HG03108 (cell line): ENCODE measurements at regions not wholly inside any gene's neighbourhood (a gene's known extent, or its start where the extent isn't known, plus 50 kb on each side); places are given as distances from the start of the nearest gene placed in this dataset.
"Not testable (repeated sequence)": the region's sequence is repeated elsewhere in the genome, so short reads cannot be mapped to it uniquely, and the experiment has no call there.

Source experiments
- ATAC-seq: cut with Tn5 transposase; IDR thresholded peaks from one replicate; pipeline ENCODE4 v1.9.1; 2021; ENCODE audit warnings: moderate library complexity; ENCODE audit not compliant: unreplicated experiment

DNA sequence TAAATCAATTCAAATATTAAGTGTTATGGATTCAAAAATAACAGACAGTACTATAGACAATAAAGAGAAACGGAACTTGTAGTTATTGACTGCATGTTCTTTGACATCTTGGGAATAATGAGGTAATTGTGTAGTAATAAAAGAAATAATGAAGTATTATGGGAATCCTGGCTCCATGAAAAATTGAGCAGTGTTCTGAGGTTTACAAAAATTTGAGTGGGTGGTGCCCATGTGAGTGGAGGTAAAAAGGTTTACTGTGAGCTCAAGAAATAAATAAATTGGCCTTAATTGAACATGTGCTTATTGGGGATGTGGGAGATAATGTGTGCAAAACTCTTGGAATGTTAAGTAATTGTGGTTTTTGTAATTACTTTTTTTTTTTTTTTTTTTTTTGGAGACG is 1013.7 kb upstream of the GJE1 start:
- no peak for ATAC-seq

DNA sequence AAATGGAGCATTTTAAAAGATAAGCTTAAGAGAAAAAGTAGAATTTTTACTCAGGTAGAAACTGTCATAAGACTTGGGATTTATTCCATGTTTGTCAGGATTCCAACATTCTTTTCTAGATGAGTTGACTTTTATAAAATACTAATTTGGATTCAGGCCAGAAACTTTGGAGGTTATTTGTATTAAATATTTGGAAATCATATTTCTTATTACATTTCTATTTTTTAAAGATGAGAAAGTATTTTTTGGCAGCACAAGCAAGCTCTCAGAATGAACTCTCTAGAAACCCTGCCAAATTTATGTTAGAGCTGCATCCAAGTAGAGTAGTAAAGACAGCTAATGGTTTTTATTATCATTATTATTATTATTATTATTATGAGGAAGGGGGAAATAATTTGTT is 1014.9 kb upstream of the GJE1 start:
- no peak for ATAC-seq

DNA sequence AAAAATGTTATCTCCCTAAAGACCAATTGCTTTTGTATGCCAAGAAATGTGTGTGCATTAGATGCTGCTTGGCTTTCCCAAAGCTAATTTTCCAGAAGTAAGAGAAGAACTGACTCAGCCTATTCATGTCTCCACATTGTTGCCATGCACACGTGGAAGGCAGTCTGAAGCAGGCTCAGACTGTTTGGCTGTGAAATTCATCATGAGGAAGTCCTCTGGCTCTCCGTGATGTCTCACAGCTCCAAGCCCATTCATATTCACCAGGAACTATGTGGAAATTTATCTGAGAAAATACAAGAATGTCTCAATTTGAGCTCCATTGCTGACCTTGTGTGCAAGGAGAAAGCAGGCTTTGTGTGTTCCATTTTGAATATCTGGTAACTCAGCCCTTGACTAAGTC is 1022.2 kb upstream of the GJE1 start:
- no peak for ATAC-seq

DNA sequence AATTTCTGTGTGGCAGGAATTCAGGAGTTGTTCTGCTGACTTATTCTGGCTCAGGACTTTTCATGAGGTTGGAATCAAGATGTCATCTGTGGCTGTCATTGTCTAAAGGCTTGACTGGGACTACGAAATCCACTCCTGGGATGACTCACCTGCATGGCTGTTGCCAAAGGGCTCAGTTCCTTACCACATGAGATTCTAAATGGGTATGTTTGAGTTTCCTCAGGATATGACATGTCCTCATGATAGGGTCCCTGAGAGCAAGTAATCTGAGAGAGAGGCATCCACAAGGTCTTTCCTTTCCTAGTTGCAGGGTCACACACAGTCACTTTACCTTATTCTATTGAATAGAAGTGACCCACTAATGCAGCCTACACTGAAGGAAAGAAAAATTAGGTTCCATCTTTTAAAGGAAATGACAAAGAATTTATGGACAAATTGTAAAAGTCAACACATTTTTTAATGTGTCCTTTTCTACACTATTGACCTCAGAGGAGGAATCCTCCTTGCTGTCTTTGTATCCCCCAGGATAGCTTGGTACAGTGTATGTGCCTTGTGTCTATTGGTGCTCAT is 1025.0 kb upstream of the GJE1 start:
- ATAC-seq = no peak

DNA sequence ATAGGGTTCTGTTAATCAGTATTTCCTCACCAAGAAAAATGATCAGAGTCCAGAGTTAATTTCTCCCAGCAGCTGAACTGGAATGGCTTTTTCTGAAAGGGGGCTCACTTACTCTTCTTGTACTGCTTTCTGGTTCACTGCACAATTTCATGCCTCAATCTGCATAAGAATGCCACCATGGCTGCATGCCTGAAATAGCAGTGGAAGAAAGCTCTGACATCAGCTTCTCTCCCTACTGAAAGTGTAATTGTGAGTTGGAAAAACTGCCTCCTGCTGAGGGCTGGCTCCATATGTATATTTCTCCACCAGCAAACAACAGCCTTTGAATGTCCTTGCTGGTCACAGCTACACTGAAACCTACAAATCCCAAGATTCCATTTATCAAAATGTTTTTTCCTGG is 1027.2 kb upstream of the GJE1 start:
- ATAC-seq = no peak

DNA sequence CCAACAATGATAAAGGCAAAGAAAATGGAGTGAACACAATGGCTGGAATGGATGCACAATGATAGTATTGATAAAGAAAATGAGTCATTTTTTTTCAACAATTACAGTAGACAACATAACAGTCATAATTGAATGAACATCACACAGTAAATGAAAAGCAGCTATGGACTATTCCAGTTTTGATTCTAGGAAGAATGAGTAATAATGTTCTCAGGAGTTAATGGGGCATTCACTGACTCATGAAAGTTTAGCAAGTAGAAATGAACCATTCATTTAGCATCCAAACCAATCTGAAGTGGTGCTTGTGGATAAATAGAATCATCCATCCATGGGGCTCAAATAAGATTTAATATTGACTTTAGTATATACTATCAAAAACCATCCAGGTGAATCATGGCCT is 1029.5 kb upstream of the GJE1 start:
- ATAC-seq = no peak

DNA sequence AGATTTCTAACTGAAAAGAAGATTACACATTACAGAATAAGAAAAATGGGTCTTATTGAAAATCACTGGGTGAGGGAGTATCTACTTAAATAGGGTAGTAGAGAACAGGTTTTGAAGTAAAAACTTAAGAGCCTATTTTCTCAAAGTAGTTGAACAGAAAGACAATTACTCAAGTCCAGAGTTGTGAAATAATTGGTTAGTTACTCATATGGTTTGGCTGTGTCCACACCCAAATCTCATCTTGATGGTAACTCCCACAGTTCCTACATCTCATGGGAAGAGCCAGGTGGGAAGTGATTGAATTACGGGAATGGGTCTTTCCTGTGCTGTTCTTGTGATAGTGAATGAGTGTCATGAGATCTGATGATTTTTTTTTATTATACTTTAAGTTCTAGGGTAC is 1035.3 kb upstream of the GJE1 start:
- ATAC-seq = no peak

DNA sequence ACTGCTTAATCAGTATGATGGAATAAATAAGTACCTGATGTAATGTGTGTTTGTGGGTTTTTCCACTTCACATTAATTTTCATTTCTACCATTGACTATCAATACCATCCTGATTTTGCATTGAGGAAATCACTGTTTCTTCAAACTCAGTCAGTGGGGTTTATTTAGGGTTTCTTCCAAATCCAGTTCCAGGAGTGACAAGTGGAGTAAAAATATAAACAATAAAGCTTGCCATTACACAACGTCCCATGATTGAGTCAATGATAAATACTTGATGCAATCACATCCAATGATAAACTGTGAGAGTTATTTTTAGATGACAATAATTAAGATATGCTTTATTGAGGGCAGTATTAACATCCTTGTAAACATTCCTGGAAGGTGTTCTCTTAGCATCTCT is 1037.4 kb upstream of the GJE1 start:
- ATAC-seq = no peak

DNA sequence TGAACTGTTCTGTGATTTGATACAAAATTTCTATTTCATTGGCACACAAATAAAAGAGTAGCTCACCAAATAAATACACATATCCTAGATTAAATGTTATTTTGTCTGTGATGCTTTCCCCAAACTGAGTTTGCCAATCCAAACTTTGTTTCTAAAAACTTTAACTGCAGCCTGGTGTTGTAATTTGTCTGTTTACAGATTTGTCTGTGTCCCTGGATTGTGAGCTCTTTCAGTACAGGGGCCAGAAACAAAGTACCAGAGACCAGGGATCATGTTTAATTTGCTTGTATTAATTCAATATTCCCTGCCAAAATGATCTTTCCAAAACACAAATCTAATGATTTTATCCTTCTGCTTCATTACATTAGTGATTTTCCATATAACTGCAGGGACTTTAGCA is 1044.6 kb upstream of the GJE1 start:
- ATAC-seq = no peak

DNA sequence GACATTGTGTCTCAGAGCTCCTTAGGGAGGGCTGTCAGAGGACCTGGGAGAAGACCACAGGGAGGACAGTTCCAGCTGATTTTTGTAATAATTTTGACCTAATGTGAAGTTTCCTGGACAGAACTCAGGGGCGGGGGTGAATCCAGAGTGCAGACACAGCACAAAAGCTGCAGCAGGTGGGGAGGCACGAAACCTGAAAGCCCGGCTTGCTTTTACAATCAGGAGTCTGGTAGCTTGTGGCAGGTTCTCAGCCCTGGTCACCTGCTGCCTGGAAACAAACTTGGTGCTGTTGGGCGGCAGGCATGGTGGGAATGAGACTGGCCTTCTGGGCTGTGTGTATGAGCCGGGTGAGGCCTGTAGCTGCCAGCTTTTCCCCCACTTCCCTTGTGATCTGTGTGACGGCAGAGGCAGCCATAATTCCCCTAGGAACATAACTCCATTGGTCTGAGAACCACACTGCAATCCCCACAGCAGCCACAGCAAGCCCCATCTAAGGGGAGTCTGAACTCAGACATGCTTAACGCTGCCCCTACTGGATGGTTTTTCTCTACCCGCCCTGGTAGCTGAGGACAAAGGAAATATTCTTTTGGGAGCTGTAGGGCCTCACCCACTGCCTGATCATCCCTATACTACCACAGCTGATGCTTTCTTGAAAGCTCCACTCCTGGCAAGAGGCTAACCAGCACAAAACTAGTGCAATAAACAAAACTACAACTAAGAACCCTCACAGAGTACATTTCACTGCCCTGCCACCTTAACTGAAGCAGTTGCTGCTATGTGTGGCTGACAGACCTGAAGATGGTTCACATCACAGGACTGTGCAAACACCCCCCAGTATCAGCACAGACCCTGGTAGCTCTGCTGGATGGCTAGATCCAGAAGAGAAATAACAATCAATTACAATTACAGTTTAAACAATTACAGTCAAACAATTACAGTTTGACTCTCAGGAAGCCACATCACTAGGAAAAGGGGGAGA is 1055.1 kb upstream of the GJE1 start:
- no peak for ATAC-seq

DNA sequence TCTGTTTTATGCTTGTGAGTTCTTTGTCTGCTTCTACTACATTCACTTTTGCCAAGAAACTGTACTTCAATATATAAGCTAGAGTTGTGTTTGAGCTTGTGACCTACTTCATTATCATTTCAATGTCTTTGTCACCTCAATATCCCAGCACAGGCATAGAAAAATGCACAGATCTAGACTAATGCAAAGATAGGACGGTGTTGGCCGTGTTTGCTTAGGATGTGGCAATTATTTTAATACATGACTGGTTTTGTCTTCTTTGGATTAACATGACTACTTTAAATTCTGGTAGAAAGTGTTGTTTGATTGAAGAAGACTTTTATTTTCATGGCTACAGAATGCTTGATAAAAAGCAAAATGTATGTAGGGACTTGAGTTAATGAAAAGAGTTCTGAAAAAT is 1075.0 kb upstream of the GJE1 start:
- ATAC-seq = no peak

DNA sequence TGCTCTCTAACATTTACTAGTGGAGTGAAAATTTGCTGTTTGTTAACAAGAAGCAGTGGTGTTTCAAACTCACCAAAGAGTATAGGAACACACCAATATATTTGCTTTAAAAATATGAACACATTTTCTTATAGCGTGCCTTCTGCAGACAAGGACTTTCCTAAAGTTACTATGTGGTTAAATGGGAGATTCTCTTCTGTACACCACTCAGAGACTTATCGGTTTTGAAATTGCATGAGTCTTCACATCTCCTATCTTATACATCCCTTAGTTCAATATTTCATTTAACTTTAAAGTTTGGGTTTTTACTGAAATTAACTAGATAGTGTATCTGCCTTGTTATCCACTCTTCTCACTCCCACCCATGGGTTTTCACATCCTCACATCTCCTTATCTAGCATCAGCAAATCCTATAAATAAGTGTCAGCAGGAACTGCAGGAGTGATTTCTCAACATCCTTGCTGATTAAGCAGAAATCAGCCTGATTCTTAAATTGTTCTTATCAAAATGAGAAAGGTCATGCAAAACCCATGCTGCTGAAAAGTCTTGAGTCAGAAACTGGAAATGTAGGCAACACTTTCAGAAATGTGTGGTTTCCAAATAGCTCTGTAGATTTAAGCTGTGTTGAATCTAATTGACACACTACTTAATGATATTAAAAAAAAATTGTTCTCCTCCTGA is 1075.6 kb upstream of the GJE1 start:
- ATAC-seq = no peak

DNA sequence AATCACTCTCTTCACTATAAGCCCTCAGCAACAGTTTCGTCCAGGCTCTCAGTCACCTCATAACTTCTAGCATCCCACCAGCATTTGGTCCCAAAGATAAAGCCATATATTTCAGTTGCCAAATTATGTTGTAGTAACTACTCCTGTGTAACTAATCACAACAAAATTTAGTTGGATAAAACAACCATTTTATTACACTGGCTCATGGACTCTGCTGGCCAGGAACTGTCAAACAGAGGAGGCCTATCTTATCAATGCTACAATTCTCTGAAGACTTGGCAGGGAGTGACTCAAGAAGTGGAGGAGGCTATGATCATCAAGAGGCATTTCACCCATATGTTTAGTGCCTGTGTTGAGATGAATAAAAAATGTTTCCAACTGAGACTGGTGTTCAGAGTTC is 1082.3 kb upstream of the GJE1 start:
- ATAC-seq = no peak

DNA sequence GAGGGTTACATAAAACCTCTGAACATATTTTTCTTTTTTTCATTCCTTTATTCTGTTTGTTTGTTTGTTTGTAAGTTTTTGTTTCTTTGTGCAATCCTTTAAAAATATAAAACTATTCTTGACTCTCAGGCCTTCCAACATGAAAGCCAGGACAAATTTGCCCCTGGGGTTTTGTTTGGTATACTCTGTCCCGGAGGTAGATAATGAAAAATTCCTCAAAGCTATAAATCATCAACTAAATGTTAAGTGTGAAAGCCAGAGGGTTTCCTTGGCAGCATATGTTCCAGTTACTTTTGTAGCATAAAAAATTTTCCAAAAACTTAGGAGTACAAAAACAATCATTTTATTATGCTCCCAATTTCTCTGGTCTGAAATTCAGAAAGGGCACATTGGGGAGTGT is 1084.3 kb upstream of the GJE1 start:
- ATAC-seq = no peak

DNA sequence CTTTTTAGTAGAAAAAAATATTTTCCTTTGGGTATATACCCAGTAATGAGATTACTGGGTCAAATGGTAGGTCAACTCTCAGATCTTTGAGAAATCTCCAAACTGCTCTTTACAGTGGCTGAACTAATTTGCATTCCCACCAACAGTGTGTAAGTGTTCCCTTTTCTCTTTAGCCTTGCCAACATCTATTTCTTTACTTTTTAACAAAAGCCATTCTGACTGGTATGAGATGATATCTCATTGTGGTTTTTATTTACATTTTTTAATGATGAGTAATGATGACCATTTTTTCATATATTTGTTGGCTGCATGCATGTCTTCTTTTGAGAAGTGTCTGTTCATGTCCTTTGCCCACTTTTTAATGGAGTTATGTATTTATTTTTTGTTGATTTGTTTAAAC is 1086.2 kb upstream of the GJE1 start:
- ATAC-seq = not testable (repeated sequence)

DNA sequence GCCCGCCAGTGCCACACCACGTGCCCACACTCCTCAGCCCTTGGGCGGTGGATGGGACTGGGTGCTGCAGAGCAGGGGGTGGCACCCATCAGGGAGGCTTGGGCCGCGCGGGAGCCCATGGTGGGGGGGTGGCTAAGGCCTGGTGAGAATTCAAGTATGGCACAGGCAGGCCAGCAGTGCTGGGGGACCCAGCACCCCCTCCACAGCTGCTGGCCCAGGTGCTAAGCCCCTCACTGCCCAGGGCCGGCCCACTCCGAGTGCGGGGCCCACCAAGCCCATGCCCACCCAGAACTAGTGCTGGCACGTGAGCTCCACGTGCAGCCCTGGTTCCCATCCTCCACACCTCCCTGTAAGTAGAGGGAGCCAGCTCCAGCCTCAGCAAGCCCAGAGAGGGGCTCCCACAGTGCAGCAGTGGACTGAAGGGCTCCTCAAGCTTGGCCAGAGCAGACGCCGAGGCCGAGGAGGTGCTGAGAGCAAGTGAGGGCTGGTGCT is 1091.1 kb upstream of the GJE1 start:
- no peak for ATAC-seq

DNA sequence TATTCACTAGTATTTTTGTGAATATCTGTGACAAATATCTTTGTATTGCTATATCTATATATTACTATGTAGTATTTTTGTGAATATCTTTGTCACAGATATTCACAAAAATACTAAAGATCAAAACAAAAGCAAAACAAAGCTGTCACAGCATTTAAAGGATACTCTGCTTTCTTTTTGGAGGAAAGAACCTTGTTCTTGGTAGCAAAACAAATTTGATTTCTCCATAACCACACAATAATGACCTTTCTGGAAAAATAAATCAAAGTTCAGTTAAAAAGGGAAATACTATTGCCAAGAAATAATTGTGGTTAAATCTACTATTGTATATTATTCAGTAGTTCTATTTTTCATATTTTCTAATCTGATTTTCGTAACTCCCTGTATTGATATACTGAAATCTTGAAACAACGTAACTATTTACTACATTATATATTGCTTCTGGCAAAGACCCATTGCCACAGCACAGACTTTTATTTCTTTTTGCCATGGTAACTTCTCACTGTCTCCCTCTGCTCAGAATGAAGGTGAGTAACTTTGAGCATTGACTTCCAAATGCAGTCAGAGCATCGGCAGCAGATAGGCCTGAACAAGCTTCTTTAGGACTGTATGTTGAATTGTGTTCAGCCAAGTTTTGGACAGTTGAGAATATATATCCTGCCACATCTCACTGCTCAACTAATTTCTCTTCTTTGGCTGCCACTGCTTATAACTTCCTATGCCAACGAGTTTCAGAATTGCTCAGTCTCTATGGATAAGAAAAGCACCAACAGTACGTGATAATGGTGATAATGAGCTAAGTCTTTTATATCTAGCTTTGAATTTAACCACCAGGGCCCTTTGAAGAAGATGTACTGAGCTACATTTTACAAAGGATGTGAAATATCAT is 1097.2 kb upstream of the GJE1 start:
- ATAC-seq = no peak

DNA sequence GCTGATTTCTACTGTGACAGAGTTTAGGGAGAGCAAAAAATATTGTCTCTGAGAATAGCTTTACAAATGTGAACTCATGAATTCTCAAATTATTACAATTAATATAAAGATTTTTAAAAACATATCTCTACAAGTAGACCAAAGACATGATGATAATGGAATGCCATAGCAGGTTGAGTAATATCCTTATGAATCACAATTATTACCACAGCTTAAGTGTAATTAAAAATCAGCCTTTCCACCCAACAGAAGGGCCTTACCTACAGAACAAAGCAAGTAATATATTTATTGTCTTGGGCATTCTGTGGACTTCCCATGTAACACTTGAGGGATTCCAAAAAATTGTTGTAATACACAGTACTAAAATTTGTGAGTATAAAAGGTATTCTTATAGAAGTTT is 1099.6 kb upstream of the GJE1 start:
- ATAC-seq = no peak

DNA sequence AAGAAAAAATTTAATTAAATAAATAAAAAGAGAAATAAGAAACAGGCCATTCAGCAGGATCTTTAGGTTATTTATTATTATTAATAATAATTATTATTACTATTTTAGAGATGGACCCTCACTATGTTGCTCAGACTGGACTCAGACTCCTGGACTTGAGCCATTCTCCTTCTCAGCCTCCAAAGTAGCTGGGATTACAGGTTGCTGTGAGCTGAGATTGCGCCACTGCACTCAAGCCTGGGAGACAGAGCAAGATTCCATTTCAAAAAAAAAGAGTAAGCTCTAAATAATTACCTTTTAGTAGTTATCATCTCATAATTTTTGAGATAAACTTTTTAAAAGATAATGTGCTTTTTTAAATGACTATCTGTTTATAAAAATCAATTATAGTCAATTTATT is 1102.8 kb upstream of the GJE1 start:
- no peak for ATAC-seq

DNA sequence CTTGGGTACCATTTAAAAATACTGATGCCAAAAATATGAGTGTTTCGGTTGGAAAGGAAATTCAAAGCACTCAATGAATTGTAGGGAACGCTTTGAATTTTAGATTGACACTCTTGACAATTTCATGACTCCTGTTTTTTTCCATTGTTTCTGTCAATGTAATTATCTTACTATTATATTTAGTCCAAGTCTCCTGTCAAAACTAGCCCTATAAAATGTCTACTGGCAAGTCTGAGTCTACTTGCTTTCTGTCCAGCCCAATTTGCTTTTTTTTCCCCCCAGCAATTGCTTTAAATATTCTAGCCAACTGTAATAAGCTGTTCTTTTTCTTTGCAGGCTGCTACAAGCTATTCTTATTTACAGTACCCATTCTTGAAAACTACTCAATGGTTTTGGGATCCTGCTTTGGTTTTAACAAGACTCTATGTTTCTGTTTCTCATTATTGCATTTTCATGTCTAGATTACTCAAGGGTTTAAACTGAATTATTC is 1103.9 kb upstream of the GJE1 start:
- no peak for ATAC-seq

DNA sequence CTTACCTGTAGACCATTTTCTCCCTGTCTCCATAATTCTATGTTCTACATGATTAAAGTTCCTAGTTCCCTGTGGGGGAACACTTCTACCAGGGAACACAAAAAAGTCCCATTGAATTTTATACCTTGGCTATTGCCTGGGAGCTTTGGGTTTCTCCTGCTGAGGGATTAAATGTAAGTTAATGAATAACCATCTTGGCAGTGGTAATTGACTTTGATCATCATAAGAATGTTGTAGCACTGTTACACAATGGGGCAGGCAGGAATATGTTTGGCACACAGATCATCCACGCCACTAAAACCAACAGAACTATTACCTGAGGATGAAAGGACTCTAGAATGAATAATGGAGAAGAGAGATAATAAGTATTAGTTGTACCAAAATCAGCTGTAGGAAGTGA is 1106.2 kb upstream of the GJE1 start:
- no peak for ATAC-seq
